ENCODE measurements at regions not wholly inside any gene's neighbourhood (a gene's known extent, or its start where the extent isn't known, plus 50 kb on each side); places are given as distances from the start of the nearest gene placed in this dataset.

DNA sequence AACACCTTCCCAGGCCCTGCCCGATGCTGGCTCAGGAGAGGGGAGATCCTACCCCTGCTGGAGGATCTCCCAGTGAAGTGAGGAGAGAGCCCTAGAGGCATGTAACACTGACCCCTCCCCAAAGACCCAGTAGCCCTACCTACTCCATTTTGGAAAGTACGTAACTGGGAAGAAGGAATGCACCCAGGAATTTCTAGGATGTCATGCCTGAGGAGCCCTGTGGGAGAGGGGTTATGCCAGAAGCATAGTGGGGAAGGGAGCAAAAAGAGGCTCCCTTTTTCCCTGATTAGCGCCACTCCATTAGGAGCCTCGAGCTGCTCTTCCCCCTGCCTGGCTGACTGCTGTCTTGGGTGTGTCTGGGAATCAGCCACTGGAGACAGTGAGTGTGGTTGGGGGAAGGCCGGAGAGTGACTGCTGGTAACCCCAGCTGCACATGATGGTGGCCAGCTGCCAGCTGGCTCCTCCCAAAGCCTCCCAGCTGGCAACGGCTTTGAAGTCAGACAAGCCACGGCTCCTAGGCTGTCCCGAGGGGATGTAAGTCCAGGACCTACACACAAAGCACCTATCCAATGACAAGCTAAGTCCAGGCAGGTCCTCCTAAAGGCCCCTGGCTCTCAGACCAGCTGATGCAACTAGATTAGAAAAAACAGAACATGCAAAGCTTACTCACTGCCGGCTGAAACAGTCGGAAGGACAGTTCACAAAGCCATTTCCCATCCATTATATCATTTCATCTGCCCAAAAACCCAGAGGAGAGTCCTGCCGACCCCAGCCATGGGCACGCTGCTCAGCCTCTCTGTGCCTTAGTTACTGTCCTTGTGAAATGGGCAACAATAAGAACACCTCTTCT lies 136.5 kb upstream of the ABCA1 start:
- in situ Hi-C loops (cut with MboI; ENCODE audit: low pct_unique_long_range_greater_than_20kb, low sequenced_read_pairs, unreplicated experiment), result no loop called here
- DNase-seq (ENCODE audit: low spot score), result no peak
- TF ChIP-seq, protein P1, sequence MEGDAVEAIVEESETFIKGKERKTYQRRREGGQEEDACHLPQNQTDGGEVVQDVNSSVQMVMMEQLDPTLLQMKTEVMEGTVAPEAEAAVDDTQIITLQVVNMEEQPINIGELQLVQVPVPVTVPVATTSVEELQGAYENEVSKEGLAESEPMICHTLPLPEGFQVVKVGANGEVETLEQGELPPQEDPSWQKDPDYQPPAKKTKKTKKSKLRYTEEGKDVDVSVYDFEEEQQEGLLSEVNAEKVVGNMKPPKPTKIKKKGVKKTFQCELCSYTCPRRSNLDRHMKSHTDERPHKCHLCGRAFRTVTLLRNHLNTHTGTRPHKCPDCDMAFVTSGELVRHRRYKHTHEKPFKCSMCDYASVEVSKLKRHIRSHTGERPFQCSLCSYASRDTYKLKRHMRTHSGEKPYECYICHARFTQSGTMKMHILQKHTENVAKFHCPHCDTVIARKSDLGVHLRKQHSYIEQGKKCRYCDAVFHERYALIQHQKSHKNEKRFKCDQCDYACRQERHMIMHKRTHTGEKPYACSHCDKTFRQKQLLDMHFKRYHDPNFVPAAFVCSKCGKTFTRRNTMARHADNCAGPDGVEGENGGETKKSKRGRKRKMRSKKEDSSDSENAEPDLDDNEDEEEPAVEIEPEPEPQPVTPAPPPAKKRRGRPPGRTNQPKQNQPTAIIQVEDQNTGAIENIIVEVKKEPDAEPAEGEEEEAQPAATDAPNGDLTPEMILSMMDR (IDR thresholded peaks at IDR 0.05; ENCODE audit: extremely low read depth, insufficient read depth, missing control alignments), result no peak

DNA sequence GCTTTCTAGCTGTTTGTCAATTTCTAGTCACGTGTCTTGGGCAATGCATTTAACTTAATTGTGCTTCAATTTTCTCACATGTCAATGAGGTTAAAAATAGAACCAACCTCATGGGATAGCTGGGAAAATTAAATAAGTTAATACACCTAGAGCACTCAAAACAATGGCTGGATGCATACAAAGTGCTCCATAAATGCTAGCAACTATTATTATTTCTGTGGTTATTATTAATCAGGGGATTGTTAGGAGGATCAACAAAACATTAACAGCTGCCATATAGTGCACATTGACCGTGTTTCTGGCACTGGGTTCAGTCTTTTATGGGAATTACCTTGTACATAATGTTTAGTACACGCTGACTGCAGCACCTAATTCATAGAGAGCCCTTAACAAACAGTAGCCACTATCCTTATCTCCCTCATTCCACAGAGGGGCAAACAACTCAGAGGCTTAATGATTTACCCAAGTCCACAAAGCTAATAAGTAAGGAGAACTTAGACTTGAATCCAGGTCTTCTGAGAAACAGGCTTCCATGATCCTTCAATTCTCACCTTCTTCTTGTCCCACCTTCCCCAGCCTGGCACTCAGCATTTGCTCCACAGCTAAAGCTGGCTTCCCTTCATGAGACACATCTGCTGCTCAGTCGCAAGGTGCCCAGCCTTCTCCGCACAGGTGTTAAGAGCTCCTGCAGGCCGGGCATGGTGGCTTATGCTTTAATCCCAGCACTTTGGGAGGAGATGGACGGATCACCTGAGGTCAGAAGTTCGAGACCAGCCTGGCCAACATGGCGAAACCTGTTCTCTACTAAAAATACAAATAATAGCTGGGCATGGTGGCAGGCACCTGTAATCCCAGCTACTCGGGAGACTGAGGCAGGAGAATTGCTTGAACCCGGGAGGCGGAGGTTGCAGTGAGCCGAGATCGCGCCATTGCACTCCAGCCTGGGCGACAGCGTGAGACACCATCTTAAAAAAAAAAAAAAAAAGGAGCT lies 137.4 kb upstream of the ABCA1 start:
- DNase-seq (ENCODE audit: low spot score), result no peak
- TF ChIP-seq, protein P1 (IDR thresholded peaks at IDR 0.05; ENCODE audit: extremely low read depth, insufficient read depth, missing control alignments), result no peak
- in situ Hi-C loops (cut with MboI; ENCODE audit: low pct_unique_long_range_greater_than_20kb, low sequenced_read_pairs, unreplicated experiment), result no loop called here

DNA sequence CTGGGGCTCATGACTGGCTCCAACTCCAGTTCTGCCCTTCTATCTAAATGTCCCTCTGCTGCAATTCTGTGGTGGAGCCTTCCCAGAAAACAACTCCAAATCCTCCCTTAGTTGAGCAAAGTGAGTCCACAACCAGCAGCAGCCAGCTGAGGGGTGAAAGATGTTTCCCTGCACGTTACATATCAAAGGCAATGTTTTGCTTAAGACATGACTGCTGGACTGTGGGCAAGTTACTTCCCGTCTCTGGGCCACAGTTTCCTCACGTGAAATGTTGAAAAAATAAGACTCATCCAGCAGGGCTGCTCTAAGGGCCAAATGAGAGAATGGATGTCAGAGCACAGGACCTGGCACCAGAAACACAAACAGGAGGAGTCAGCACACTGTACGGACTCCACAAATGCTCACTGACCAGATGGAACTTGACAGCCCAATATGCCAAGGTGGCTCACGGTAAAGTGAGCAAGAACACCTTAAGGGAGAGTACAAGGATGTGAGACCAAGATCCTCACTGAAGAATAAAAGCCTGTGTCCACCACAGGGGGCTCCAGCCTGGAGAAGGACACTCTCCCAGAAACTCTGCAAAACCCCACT lies 138.4 kb upstream of the ABCA1 start:
- in situ Hi-C loops (cut with MboI; ENCODE audit: low pct_unique_long_range_greater_than_20kb, low sequenced_read_pairs, unreplicated experiment), result no loop called here
- TF ChIP-seq, protein P1 (IDR thresholded peaks at IDR 0.05; ENCODE audit: extremely low read depth, insufficient read depth, missing control alignments), result no peak
- no peak for DNase-seq (ENCODE audit: low spot score)

DNA sequence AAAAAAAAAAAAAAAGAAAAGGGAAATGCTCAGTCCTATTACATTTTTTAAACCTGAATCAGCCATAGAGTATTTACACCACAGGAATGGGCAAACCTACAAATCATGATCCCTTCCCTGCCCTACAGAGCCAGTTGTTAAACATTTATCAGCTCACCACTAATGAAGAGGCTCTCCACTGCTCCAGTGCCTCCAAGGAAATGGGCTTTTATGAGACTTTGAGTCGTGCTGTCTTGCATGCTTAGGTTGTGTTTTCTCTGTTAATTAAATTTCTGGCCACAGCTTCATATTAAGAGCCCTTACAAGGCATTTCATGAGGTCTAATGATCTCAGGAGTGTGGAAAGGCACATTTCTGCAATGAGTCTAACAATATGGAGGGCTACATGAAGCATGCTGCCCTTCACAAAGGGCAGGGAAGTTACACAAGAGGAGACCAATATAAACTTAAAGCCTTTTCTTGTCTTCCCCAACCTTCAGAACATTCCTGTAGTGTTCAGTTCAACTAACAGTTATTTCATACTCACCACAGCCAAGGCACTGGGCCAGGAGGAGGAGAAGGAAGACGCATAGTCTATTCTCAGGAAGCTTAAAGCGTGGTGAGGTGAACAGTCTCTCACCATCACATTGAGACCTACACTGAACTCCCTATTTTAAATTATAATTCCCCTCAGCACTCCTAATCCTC lies 140.1 kb upstream of the ABCA1 start:
- TF ChIP-seq, protein P1 (IDR thresholded peaks at IDR 0.05; ENCODE audit: extremely low read depth, insufficient read depth, missing control alignments), result no peak
- no peak for DNase-seq (ENCODE audit: low spot score)
- in situ Hi-C loops (cut with MboI; ENCODE audit: low pct_unique_long_range_greater_than_20kb, low sequenced_read_pairs, unreplicated experiment), result no loop called here

DNA sequence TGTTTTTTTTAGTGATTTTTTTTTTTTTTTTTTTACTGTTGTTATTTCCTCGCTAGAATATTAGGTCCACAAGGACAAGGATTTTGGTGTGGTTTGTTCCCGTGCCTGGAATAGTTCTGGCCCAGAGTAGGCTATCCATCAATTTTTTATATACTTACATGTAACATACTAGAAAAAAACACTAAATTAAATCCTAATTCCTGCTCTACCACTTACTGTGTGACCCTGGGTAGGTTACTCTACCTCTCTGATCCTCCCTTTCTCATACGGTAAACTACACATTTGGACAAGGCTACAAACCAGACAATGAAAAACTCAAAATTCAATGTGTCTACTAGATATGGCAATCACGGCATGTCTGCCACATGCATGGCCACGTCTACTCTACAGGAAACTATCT lies 141.3 kb upstream of the ABCA1 start:
- DNase-seq (ENCODE audit: low spot score), result no peak
- TF ChIP-seq, protein P1 (IDR thresholded peaks at IDR 0.05; ENCODE audit: extremely low read depth, insufficient read depth, missing control alignments), result no peak
- in situ Hi-C loops (cut with MboI; ENCODE audit: low pct_unique_long_range_greater_than_20kb, low sequenced_read_pairs, unreplicated experiment), result no loop called here

DNA sequence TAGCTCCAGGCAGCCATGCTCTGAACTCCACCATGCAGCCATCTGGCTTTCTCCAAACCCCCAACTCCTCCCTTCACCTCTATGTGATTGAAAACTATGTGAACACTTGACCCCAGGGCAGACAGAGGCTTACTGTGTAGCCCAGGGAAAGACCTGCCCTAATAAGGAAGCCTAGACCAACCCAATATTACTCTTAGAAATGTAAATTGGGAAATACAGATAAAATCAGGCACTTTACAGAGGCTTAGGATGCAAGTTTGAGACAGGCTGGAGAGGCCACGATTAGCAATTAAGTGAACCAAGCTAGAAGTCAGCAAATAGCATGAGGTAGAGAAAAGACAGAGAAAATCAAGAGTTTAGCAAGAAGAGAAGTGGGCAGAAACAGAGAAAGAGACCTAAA lies 141.7 kb upstream of the ABCA1 start:
- no peak for DNase-seq (ENCODE audit: low spot score)
- TF ChIP-seq, protein P1 (IDR thresholded peaks at IDR 0.05; ENCODE audit: extremely low read depth, insufficient read depth, missing control alignments), result no peak
- in situ Hi-C loops (cut with MboI; ENCODE audit: low pct_unique_long_range_greater_than_20kb, low sequenced_read_pairs, unreplicated experiment), result no loop called here
